Epithelial cell of proximal tubule (primary cell): ENCODE measurements at regions not wholly inside any gene's neighbourhood (a gene's known extent, or its start where the extent isn't known, plus 50 kb on each side); places are given as distances from the start of the nearest gene placed in this dataset.

Experiments used
- DNase-seq: peaks from one replicate; pipeline ENCODE4 v3.0.0-alpha.2; 2011; ENCODE audit warnings: low read depth
- H3K4me3 ChIP-seq: 2 replicates; pipeline ENCODE4 v1.5.1; 2011; ENCODE audit warnings: low read depth, mild to moderate bottlenecking, low read length
- TF ChIP-seq, protein P1 (sequence below): conservative IDR thresholded peaks from 2 replicates; pipeline ENCODE4 v1.5.1; 2012; ENCODE audit warnings: low read depth, mild to moderate bottlenecking, low read length

DNA sequence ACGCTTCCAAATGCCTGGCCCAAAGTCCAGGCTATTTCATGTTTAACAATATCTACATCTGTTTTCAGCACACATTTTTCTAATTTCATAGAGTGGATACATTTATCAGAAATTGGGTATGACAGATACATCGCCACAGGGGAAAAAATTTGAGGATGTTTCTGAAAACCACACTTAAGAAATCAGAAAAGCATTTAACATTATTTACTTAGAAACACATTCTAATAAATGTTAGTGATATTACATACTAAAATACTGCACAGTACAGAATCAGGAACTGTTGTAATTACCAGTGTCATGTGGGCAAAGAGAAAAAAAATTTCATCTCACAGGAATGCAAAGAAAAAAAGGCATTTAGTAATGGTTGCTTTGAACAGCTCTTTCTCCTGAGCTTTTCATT lies 310.5 kb upstream of the KIF2A start:
- no peak overlapping the region for H3K4me3 ChIP-seq
- TF ChIP-seq, protein P1, sequence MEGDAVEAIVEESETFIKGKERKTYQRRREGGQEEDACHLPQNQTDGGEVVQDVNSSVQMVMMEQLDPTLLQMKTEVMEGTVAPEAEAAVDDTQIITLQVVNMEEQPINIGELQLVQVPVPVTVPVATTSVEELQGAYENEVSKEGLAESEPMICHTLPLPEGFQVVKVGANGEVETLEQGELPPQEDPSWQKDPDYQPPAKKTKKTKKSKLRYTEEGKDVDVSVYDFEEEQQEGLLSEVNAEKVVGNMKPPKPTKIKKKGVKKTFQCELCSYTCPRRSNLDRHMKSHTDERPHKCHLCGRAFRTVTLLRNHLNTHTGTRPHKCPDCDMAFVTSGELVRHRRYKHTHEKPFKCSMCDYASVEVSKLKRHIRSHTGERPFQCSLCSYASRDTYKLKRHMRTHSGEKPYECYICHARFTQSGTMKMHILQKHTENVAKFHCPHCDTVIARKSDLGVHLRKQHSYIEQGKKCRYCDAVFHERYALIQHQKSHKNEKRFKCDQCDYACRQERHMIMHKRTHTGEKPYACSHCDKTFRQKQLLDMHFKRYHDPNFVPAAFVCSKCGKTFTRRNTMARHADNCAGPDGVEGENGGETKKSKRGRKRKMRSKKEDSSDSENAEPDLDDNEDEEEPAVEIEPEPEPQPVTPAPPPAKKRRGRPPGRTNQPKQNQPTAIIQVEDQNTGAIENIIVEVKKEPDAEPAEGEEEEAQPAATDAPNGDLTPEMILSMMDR, result no peak

DNA sequence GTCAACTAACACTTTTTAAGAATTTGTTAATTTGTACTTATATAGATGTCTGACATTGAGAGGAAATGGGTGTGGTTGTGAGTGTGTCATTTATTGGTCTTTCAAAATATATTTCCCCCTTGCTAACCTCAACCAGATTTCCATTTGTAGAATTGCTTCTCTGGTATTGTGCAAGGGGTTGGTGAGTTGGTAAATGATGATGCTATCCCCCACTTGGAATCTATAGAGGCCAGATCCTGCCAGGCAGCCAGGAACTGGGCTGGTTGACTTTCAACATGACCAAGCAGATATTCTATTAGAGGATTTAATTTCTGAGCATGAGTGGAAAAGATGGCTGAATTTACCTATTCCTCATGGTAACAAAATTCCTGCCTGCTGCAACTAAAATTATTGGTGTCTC lies 306.6 kb upstream of the KIF2A start:
- TF ChIP-seq, protein P1, result no peak
- H3K4me3 ChIP-seq, result no peak overlapping the region
- DNase-seq, result no peak

More for the DNA sequence above, 310.5 kb upstream of the KIF2A start:
- no peak for DNase-seq

DNA sequence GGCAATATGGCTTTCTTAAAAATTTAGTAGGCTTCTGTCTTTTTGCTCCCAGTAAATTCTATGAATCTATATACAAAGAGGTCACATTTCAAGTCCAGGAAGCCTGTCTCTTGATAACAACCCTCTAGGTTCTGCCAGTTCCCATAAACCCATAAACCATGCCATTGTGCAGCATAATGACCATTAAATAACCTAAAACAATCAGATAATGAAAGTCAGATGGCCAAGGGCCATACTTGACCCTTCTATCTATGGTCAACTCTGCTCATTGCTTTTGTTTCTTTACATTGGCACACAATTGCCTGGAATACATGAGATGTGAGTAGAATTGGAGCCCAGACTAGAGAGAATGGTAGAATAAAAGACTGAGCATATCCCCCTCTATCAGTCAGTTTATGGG lies 305.4 kb upstream of the KIF2A start:
- no peak overlapping the region for H3K4me3 ChIP-seq
- no peak for DNase-seq
- TF ChIP-seq, protein P1, result no peak

DNA sequence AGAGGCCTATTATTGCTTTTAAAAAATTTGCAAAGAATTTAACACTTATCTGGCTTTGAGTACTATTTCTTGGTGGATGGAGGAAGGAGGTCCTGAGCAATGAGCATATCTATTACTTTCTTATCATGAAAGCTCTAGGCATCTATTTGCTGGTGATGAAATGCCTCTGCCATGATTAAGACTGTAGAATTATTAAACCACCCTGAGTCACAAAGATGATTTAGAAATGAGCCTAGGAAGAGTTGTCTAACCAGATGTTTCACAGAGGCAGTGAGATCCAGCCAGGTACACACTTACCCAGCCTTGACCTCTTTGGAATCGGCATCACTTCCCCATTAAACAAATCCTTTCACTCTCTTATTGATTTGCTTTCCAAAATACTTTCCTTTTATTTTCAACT lies 304.4 kb upstream of the KIF2A start:
- TF ChIP-seq, protein P1, result no peak
- peak; percentile 18 for DNase-seq
- no peak overlapping the region for H3K4me3 ChIP-seq

DNA sequence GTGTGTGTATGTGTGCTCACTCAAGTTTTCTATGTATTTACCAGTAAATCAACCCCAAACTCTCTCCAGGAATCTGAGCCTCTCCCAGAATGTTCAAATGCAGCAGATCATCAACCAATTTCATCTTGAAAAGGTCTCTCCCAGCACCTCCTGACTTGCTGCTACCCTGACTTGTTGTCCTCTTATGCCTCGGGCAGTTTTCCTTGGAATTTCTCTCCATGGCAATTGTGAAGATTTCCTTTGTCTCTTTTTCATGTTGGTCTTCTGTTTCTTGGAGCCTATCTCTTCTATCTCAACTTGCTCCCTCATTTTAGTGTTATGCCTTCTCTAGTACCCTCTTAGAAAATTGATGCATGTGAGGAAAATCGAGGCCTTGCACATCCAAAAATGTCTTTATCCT lies 303.6 kb upstream of the KIF2A start:
- TF ChIP-seq, protein P1, result no peak
- no peak overlapping the region for H3K4me3 ChIP-seq
- DNase-seq, result no peak

DNA sequence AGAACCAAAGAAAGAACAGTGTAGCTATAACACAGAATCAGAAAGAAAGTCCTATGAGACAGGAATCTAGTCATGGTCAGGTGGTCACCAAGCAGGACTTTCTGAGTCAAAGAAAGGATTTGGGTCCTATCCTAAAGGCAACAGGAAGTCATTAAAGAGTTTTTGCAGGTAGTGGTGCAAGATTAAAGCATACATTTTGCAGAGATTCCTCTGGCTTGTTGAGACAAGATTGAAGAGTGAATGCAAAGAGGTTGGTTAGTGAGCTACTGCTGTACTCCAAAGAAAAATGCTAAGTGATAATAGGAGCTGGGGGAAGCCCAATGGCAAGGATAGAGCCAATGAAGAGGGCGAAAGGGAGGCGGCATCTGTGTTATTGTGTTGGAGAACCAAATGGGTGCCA lies 300.5 kb upstream of the KIF2A start:
- H3K4me3 ChIP-seq, result no peak overlapping the region
- no peak for DNase-seq
- TF ChIP-seq, protein P1, result no peak

DNA sequence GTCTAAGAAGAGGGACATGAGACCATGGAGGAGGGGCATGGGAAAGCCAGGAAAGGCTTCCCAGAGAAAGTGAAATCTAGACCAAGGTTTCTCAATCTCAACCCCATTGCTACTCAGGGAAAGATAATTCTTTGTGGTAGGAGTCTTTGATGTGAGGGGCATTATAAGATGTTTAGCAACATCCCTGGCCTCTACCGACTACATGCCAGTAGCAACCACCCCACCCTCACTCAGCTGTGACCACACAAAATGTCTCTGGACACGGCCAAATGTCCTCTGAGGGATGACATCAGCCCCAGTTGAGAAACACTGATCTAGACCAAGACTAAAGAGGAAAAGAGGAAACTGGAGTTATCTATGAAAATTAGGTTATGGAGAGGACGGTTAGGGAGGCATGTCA lies 298.5 kb upstream of the KIF2A start:
- TF ChIP-seq, protein P1, result no peak
- no peak for DNase-seq
- no peak overlapping the region for H3K4me3 ChIP-seq
